Glomerular endothelial cell (primary cell): ENCODE measurements at regions not wholly inside any gene's neighbourhood (a gene's known extent, or its start where the extent isn't known, plus 50 kb on each side); places are given as distances from the start of the nearest gene placed in this dataset.

ENCODE experiments used
- DNase-seq: peaks from one replicate; pipeline ENCODE4 v3.0.0-alpha.2; 2011; ENCODE audit warnings: low read depth, low spot score; ENCODE audit errors: extremely low read depth

DNA sequence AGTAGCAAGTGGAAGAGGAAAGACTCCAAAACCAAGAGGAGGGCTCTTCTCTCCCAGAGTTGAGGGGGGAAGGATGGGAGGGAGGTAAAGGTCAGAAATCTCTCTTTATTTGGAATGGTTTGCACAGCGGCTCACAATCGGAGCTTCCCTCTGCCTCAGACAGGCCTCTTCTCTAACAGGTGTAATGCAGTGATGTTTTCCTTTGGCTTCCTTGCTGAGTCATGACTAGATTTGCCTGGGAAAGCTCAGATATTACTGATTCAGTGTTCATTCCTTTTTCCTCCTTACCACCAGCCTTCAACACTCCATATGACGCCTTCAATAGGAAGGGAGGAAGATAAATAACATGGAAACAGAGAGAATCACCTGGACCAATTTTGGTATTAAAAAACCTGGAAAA, 136.6 kb downstream of the RNF152 start:
- DNase-seq = no peak

DNA sequence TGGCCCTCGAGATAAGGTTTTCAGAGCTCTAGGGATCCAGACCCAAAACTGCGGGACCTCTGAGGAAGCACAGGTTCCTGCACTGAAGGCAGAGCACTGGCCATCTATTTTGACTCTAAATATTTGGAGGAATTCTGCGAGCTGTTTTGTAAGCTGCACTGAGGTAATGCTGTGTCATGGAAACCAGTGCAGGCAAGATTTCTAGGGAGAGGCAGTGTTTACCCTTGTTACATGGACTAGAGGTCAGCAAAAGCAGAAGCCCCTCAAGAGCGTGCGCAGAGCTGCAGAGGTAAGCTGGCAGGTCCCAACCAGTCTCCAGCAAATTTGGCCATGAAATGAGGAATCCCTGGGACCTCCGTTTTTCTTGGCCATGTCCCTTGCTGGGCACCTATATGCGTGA, 137.3 kb downstream of the RNF152 start:
- DNase-seq = no peak

DNA sequence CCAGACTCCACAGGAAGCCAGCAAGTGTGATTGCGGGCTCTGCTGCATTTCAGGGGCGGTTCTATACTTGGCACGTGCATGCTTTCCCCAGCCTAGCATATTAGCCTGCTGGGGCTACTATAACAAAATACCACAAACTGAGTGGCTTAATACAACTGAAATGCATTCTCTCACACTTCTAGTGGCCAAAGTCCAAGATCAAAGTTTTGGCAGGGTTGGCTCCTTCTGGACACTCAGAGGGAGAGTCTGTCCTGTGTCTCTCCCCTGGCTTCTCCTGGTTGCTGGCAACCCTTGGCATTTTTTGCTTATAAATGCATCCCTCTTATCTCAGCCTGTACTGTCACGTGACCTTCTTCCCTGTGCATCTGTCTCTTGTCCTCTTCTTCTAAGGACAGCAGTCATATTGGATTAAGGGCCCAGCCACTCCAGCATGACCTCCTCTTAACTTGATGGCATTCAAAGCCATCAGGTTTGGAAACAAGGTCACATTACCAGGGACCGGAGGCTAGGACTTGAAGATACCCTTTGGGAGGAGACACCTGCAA, 138.7 kb downstream of the RNF152 start:
- DNase-seq = no peak

DNA sequence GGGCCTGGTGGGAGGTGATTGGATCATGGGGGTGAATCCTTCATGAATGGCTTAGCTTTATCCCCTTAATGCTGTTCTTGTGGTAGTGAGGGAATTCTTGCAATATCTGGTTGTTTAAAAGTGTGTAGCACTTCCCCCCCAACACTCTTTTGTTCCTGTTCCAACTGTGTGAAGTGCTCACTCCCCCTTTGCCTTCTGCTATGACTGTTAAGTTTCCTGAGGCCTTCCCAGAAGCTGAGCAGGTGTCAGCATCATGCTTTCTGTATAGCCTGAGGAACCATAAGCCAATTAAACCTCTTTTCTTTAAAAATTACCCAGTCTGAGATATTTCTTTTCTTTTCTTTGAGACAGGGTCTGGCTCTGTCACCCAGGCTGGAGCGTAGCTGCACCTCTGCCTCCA, 139.4 kb downstream of the RNF152 start:
- no peak for DNase-seq

DNA sequence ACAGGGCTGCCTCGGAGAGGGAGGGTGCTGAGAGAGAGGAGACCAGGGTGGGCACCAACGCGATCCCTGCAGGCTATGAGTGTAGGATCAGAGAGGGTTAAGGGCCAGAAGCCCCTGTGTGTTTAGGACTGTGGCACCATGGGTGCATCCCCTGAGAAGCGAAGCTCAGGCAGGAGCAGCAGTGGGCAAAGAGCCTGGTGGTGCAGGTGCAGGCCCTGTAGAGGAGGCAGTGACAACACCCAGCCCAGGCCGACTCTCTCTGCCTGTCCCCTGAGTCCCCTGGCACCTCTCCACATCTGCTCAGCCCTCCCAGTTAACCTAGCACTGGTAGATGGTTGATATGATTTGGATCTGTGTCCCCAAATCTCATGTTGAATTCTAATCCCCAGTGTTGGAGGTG, 139.8 kb downstream of the RNF152 start:
- DNase-seq = no peak

DNA sequence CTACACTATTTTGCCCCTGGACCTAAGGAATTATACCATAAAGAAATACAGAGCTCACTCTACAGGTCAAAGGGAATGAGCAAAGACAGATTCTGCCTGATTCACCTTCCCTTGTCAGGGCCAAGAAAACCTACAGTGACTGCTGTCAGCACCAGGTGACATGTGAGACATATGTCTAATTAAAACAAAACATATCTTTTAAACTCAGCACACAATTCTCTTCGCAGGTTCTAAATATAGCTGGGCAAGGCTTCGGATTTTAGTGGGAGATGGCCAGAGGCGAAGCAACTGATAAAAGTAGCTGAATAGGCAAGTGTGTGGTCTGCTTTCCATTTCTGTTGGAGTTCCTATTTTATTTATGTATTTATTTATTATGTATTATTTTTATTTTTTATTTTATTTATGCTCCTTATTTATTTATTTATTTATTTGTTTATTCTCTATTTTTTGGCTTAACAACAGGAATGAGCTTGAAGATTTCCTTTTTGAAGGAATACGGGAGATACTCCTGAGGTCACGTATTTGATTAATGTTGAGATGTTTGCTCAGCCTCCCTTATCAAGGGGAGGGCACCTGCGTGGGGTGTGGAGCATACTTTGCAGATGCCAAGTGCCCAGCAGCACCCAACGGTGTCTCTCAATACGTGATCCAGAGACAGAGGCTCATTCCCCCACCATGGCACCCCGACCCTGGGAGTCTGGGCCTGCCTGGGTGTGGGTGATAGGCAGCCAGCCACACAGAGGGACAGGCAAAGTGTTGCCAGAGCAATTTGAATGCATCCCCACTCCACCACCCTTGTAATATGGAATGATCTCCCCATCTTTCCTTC, 141.8 kb downstream of the RNF152 start:
- no peak for DNase-seq

DNA sequence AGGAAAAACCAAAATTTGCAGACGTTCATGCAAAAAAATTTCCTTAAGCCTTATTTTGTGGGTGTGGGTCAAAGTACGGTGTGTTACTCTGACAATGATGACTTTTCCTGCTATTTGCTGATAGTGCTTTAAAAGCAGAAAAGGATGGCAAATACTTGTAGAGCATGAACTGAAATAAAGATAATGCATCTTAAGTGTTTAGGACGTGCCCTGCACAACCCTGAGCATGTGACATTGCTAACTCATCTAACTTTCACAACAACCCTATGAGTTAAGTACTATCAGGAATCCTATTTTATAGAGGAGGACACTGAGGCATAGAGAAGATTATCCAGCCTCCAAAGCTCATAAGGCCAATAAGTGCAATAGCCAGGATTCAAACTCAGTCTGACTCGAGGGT, 143.3 kb downstream of the RNF152 start:
- DNase-seq = no peak

DNA sequence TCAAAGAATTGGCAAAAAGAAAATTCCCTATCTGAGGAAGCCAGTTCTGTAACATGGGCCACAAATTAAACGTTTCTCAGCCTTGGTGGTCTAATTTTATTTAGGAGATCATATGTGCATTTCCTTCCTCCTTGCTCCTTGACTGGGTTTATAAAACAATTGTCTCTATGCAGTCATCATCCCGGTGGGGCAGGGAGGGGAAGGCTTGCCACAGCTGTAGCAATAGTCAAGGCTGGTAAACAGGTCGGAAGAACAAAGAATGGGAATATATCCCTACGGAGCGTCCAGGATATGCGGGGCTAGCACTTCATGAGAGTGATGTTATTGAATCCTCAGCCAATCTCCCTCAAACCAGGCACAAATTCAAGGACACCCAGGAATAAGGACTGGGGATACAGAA, 143.8 kb downstream of the RNF152 start:
- no peak for DNase-seq

GRCh38 chr18:61748004-61748403, 144.8 kb downstream of the RNF152 start:
- DNase-seq = no peak

DNA sequence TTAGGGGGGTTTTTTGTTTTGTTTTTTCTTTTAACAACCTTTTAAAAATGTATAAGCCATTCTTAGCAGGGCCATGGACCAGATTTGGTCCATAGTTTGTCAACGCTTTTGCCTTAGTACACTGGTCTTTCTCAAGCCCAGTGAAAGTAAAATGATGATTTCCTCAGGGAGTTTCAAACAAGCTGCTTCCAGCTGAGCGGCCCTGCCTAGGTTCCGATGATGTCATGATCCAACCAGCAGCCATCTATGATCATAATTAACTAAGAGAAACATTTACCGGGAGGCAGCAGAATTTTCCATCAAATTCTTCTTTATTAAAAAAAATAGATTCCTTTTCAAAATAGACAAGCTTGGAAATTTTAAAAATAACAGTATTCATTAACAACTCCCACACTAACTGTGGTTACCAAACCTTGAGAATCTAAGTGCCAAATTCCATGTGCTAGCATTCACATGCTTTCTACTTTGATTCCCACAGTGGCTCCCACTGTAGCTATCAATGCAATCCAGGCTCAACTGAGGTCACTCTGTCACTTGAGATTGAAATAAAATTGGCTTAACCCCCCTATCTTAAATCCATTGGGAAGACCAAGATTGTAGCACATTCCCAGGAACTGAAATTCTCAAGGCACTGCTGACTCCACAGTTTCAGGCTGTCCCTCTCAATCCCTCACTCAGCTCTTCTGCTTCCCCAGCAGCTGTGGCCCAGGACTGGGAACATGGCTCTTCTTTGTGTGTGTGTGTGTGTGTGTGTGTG, 148.9 kb downstream of the RNF152 start:
- no peak for DNase-seq

DNA sequence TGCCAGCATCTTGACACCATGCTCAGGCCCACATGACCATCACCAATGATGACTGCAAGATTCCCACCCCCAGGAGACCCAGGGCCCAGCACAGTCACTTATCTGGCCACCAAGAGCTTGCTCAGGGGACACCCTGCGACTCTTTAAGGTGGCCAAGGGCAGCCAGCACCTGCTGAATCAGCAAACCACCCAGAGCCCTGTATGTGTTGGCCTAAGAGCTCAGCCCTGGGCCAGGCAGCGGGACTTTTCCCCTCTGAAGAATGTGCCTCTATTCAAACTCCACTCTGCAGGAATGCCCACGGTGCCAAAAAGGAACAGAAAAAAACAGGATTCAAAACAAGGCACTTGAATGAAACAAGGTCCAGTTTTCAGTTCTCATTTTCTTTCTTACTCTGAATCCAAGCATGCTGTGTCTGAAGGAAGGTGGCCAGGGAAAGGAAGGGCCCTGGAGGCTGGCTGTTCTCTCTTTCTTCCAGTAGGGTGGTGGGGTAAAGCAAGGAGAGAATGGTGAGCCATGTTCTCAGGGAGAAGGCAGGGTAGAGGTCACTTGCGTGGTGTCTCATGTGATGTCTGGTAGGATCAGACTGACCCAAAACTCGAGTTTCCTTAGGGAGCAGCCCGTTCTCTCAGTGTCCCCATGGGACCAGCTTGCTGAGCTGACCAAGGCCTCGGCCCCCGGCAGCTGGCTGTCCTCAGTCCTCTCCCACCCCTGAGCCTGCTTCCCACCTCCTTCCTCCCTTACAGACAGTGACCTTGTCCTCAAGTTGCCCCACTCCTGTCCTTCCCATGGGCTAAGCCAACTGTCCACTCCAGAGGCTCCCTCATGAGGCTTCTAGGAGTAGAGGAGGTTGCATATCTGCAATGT, 150.0 kb downstream of the RNF152 start:
- DNase-seq = no peak

- no peak for DNase-seq
Observed at GRCh38 chr18:61741881-61742454, 150.8 kb downstream of the RNF152 start.

DNA sequence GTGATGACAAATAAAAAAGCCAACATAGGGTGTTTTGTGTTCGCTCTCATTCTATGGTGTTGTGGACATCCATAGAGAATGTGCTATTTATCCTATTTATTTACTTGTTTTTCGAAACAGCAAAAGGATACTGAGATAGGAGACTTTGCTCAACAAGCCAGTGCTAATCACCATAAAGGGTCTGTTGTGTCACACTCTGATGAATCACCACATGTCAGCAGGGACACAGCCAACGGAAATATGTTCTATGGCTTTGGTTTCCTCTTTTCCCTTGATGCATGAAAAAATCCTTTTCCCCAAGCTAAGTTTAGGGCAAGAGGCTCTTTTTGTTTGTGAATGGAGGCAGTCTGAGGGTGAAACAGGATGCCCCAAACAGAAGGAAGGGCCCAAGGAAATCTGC, 154.3 kb downstream of the RNF152 start:
- no peak for DNase-seq

DNA sequence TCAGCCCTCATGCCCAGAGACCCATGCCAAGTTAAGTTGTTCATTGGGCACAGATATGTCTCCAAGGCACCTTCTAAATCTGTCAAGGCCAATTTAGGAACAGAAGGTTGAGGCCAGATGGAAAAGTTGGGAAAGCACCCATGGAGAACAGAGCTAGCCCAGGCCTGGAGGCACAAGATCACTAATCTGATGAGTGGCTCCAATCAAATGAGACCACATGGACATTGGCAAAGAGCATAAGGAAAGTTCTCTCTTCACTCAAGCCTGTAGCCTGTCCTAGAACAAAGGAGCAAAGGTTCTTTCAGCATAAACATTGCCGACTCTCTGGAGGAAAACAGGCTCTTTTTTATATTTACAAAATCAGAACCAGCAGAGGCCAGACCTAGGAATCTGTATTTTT, 154.8 kb downstream of the RNF152 start:
- no peak for DNase-seq

GRCh38 chr18:61736133-61736532, 156.7 kb downstream of the RNF152 start:
- DNase-seq = no peak

GRCh38 chr18:61735564-61736102, 157.2 kb downstream of the RNF152 start:
- DNase-seq = no peak

GRCh38 chr18:61734396-61734795, 158.4 kb downstream of the RNF152 start:
- DNase-seq = no peak

DNA sequence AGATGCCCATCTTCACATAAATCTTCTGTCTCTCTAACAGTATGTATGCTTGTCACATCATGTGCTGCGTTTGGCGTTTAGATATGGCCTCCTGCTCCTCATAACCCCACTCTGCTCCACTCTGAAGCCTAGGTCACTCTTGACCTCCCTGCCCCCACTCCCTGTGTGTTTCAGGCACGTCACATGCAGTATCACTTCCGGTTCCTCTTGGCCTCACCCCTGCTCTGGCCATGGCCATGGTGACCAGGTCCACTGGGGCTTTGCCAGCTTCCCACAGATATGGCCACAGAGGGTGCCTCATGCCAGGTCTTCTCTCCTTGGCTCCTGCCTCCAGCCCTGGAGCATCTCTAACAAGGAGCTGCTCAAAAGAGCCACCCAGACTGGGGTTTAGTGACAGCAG, 160.0 kb downstream of the RNF152 start:
- DNase-seq = no peak

GRCh38 chr18:61731693-61732376, 161.0 kb downstream of the RNF152 start:
- DNase-seq = no peak

- no peak for DNase-seq
Observed at GRCh38 chr18:61731178-61731577, 161.6 kb downstream of the RNF152 start.
